ENCODE measurements at regions not wholly inside any gene's neighbourhood (a gene's known extent, or its start where the extent isn't known, plus 50 kb on each side); places are given as distances from the start of the nearest gene placed in this dataset.

DNA sequence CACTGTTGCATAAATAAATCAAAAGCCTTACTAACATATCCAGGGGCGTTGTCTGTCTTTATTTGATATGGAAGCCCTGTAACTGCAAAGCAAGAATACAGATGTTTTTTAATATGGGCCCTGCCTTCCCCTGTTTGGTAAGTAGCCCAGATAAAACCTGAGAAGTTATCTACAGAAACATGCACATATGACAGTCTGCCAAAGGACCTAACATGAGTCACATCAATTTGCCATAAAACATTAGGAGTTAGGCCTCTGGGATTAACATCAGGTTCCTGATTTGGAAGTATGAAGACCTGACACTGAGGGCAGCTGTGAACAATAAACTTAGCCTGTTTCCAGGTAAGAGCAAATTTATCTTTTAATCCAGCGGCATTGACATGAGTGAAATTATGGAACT lies 1588.8 kb downstream of the REEP3 start:
- TF ChIP-seq POLR2A (IDR thresholded peaks at IDR 0.05): no peak
- no peak for TF ChIP-seq CTCF (IDR thresholded peaks at IDR 0.05)
